Activated CD4-positive, alpha-beta memory T cell treated with anti-CD3 and anti-CD28 coated beads for 36 hours (primary cell): ENCODE measurements at regions not wholly inside any gene's neighbourhood (a gene's known extent, or its start where the extent isn't known, plus 50 kb on each side); places are given as distances from the start of the nearest gene placed in this dataset.

Experiments
- CTCF ChIA-PET: fragments of 350-600 bp; sonication (Branson Sonifier 250); formaldehyde crosslinking; loops from one replicate; lab custom pipeline; 2021; ENCODE audit warnings: antibody characterized with exemption, inconsistent platforms; lab: Charles Lee
- POLR2A ChIA-PET: fragments of 350-600 bp; sonication (Branson Sonifier 250); formaldehyde crosslinking; loops from one replicate; lab custom pipeline; 2021; ENCODE audit warnings: antibody characterized with exemption; lab: Charles Lee
- DNase-seq: peaks from one replicate; pipeline ENCODE4 v3.0.0-alpha.2; 2020
- H3K27ac Mint-ChIP-seq: one replicate; pipeline ENCODE4 v1.8.0; 2021; ENCODE audit warnings: mixed read lengths
- H3K27me3 Mint-ChIP-seq: one replicate; pipeline ENCODE4 v1.8.0; 2021; ENCODE audit warnings: mixed read lengths
- H3K36me3 Mint-ChIP-seq: one replicate; pipeline ENCODE4 v1.8.0; 2021; ENCODE audit warnings: mixed read lengths
- H3K4me1 Mint-ChIP-seq: one replicate; pipeline ENCODE4 v1.8.0; 2021; ENCODE audit warnings: low read depth, mixed read lengths
- H3K4me3 Mint-ChIP-seq: one replicate; pipeline ENCODE4 v1.8.0; 2021; ENCODE audit warnings: mild to moderate bottlenecking, mixed read lengths
- H3K9me3 Mint-ChIP-seq: one replicate; pipeline ENCODE4 v1.8.0; 2021; ENCODE audit warnings: mixed read lengths
- intact Hi-C: fragments of 100-400 bp; cut with micrococcal nuclease; formaldehyde crosslinking; loops from one replicate; pipeline ENCODE4 v1.15.1; 2023

DNA sequence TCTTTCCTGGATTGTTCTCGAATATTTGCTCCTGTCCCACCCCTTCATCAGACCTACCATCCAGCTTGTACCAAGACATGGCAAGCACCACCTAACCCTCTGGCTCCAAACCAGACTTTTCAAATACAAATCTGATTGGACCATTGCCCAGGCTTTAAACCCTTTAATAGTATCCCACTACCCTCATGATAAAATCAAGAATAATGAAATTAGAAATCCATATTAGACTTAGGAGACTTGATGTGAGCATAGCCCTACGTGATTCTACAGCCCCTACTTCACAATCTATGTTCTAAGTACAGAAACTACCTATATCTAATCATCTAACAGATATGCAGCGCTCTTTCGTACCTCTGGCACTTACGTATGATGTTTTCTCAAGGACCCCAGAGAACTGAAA is 375.2 kb upstream of the CPEB2 start:
- CTCF ChIA-PET: no interaction called here
- H3K36me3 Mint-ChIP-seq: no peaks in the 10 kb centered on the region
- POLR2A ChIA-PET: no interaction called here
- H3K4me1 Mint-ChIP-seq: no peaks in the 10 kb centered on the region
- intact Hi-C loops: no loop called here
- no peak overlapping the region for H3K27ac Mint-ChIP-seq
- H3K4me3 Mint-ChIP-seq: no peak overlapping the region
- no peak for DNase-seq
- H3K9me3 Mint-ChIP-seq: peaks cover 4% of the 10 kb centered on the region
- no peaks in the 10 kb centered on the region for H3K27me3 Mint-ChIP-seq

DNA sequence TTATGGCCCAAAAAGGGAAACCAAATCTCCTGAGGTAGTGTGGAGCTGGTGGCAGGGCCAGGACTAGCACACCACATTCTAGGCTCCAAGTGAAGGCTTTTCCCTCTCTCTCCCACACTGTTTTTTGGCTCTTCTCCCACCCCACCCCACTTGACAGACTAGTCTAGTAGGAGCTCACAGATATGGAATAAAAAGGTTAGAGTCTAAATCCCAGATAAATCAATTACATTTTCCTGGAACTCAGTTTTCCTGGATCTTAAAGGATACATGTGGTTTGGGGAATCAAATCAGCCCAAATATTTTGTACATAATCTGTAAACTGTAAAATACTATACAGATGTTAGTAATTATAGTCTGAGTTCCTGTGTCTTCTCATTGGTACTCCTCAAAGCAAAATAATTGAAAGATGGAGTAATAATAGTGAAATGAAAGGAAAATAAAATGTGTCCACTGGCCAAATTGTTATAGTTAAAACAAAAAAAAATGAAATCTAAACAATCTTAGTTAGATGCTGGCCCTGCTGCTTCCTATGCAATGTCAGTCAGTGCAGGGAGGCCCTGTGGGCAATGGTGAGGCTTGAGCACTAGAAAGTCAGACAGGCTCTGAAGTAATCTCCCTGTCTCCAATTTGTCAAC is 370.4 kb upstream of the CPEB2 start:
- DNase-seq: no peak
- POLR2A ChIA-PET: no interaction called here

DNA sequence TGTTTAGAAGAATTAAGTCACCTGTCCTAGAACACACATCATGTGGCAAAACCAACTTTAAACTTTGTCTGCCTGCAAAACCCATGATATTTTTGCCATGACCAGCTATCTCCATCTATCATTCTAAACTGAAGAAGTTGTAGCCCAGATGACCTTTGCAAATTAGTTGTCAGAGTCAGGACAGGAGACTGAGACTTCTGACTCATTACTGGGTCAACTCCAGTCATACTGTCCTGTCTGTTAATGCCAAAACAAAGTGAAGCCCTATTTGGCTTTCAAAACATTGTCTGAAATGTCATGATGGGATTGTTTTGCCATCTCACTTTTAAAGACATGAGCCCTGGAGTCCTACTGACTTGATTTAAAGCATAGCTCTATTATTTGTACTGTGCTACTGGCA is 365.7 kb upstream of the CPEB2 start:
- CTCF ChIA-PET: no interaction called here
- Mint-ChIP-seq H3K4me1 (no peaks in the 10 kb centered on the region), H3K36me3 (no peaks in the 10 kb centered on the region), H3K9me3 (peaks cover 3% of the 10 kb centered on the region), H3K27me3 (peaks cover 2% of the 10 kb centered on the region), H3K4me3 (no peak overlapping the region), H3K27ac (no peak overlapping the region)
- DNase-seq: no peak
- POLR2A ChIA-PET: no interaction called here
- intact Hi-C loops: no loop called here

More for the DNA sequence above, 370.4 kb upstream of the CPEB2 start:
- H3K27ac Mint-ChIP-seq: no peak overlapping the region
- no peaks in the 10 kb centered on the region for H3K4me1 Mint-ChIP-seq
- H3K36me3 Mint-ChIP-seq: no peaks in the 10 kb centered on the region
- no peak overlapping the region for H3K4me3 Mint-ChIP-seq
- intact Hi-C loops: no loop called here
- peaks cover 3% of the 10 kb centered on the region for H3K9me3 Mint-ChIP-seq
- no peaks in the 10 kb centered on the region for H3K27me3 Mint-ChIP-seq
- CTCF ChIA-PET: no interaction called here

DNA sequence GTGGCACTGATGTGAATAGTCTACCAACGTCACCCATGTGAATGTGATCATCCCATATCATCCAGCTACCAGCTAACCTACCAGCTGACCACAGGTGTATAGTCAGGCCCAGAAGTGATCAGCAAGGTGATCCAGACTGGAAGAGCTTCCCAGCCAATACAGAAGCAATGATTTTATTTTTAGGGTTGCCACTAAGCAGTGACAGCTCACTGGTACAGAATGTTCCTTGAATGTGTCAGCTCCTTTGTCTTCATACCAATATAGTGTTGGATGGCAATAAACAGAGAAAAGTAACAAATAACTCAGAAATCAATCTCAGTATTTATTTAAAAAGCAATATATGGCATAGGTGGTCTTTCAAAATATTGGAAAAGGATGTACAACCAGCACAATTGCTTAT is 361.8 kb upstream of the CPEB2 start:
- Mint-ChIP-seq H3K27me3 (peaks cover 2% of the 10 kb centered on the region), H3K4me3 (no peak overlapping the region), H3K36me3 (no peaks in the 10 kb centered on the region), H3K9me3 (no peaks in the 10 kb centered on the region), H3K4me1 (no peaks in the 10 kb centered on the region), H3K27ac (no peak overlapping the region)
- DNase-seq: no peak
- CTCF ChIA-PET: no interaction called here
- POLR2A ChIA-PET: no interaction called here
- intact Hi-C loops: no loop called here

DNA sequence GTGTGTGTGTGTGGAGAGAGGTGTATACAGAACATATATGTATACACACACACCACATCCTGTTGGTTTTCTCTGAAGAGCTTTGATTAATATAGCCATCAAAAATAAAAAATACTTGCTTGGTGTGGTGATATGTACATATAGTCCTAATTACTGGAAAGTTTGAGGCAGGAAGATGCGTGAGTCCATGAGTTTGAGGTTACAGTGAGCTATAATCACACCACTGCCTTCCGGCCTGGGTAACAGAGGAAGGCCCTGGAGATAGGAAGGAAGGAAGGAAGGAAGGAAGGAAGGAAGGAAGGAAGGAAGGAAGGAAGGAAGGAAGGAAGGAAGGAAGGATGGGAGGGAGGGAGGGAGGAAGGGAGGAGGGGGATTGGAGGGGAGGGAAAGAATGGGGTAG is 360.4 kb upstream of the CPEB2 start:
- ChIA-PET POLR2A (no interaction called here), CTCF (no interaction called here)
- Mint-ChIP-seq H3K27ac (no peak overlapping the region), H3K4me3 (no peak overlapping the region), H3K36me3 (no peaks in the 10 kb centered on the region), H3K27me3 (peaks cover 2% of the 10 kb centered on the region), H3K4me1 (no peaks in the 10 kb centered on the region), H3K9me3 (no peaks in the 10 kb centered on the region)
- intact Hi-C loops: no loop called here
- no peak for DNase-seq

DNA sequence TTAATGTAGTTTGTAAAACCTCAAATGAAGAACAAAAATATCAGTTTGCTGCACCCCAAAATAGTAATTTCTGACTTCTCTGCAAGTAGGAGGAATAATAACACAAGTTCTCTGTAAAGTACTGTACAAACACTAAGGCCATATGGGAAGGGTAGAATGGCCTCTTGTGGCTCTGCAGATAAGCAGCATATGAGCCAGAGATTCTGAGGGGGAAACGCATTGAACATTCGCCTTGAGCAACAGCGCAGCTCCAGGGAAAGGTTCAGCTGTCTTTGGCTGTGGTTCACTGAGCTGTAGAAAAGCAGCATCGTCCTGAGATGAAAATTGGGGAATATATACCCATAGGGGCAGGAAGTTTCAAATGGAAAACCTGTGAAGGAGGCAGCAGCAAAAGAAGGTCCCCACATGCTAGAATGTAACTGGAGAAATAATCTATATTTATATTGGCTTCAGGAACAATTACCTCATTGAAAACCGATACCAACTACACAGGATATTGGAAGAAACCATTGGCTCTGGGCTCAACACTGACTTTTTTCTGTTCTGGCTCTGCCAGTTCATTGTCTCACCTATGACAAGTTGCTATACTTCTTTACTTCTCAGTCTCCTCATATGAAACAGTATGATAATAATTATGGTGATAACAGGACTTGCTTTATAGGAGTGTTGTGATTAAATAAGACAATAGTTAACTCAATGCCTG is 357.6 kb upstream of the CPEB2 start:
- Mint-ChIP-seq H3K27me3 (peaks cover 2% of the 10 kb centered on the region), H3K36me3 (no peaks in the 10 kb centered on the region), H3K4me1 (no peaks in the 10 kb centered on the region), H3K9me3 (no peaks in the 10 kb centered on the region), H3K27ac (no peak overlapping the region), H3K4me3 (no peak overlapping the region)
- CTCF ChIA-PET: no interaction called here
- DNase-seq: no peak
- intact Hi-C loops: no loop called here
- POLR2A ChIA-PET: no interaction called here

DNA sequence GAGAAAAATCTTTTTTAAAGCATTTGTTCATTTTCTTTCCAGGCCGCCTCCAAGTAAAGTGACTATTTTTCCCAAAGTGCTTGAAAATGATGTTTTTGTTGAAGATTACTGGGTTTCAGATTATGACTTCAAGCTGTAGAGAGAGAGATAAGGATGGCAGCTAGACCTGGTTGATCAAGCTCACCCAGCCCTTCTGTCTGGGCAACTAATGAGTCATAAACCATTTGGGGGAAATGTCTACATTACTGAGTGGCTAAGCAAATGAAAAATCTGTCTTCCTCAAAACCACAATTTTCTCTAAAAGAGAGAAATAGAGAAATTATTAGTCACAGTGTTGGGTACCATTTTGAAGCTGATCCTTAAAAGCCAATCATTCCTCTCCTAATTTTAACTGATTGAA is 355.4 kb upstream of the CPEB2 start:
- ChIA-PET POLR2A (interaction anchor here (0.6 kb wide), 1 partner anchor 13 kb away, joined by 4 read pairs; no protein-coding TSS in a partner anchor), CTCF (no interaction called here)
- Mint-ChIP-seq H3K27me3 (peaks cover 1% of the 10 kb centered on the region), H3K4me3 (no peak overlapping the region), H3K36me3 (no peaks in the 10 kb centered on the region), H3K27ac (no peak overlapping the region), H3K9me3 (no peaks in the 10 kb centered on the region), H3K4me1 (no peaks in the 10 kb centered on the region)
- no peak for DNase-seq
- intact Hi-C loops: no loop called here

DNA sequence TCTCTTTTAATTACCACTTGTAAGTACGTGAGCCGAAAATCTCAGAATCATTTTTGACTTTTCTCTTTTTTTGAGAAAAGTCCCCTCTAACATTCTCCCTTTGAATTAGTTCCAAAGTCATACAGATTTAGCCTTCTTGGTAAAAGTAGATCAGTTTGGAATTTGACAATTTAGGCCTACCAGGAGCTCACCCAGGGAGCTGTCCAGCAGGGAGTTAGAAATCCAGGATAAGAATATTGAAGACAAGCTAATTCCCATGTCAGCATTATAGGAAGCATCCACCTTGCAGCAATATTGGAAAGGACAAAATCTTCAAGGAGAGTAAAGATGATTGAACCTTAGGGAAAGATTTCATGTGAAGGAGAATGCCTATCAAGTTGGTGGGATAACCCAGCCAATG is 352.2 kb upstream of the CPEB2 start:
- no peak overlapping the region for H3K4me3 Mint-ChIP-seq
- no peak overlapping the region for H3K27ac Mint-ChIP-seq
- POLR2A ChIA-PET: no interaction called here
- CTCF ChIA-PET: no interaction called here
- DNase-seq: no peak
- intact Hi-C loops: no loop called here
- H3K36me3 Mint-ChIP-seq: no peaks in the 10 kb centered on the region
- no peaks in the 10 kb centered on the region for H3K4me1 Mint-ChIP-seq
- H3K9me3 Mint-ChIP-seq: peaks cover 3% of the 10 kb centered on the region
- peaks cover 2% of the 10 kb centered on the region for H3K27me3 Mint-ChIP-seq

DNA sequence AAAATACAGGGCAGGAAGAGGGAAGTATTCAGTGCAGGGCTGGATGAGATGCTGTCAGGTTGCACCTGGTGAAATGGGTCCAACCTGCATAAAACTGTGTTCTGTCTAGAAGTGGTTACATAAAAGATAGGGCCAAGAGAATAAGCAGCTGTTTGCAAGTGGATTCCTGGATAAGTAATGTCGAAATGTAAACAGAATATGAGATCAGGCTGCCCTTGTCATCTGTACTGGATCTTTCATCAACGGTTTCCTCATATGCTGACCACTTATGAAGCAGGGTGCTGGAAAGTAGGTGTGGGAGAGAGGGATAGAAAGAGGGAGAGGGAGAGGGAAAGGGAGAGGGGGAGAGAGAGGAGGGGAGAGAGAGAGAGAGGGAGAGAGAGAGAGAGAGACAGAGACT is 349.8 kb upstream of the CPEB2 start:
- CTCF ChIA-PET: no interaction called here
- H3K4me1 Mint-ChIP-seq: no peaks in the 10 kb centered on the region

DNA sequence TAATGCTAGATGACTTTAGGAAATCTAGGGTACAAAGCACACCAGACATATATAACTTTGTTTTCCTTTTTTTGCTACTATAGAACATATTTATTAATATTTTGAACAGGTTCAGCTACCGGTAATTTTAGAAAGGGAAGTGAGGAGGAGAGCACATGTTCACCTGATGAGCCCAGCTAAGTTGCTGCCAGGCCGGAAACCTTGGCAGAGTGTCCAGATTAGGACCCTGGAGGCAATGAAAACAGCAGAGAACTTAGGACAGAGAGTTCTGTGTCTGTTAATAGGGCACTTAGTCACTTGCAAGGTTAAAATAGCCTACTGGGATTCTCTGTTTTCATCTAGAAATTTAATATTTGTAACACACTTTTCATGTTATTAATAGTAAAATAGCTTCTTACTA is 348.9 kb upstream of the CPEB2 start:
- Mint-ChIP-seq H3K36me3 (no peaks in the 10 kb centered on the region), H3K27me3 (peaks cover 2% of the 10 kb centered on the region), H3K4me3 (no peak overlapping the region), H3K9me3 (peaks cover 3% of the 10 kb centered on the region), H3K27ac (no peak overlapping the region), H3K4me1 (no peaks in the 10 kb centered on the region)
- DNase-seq: no peak
- intact Hi-C loops: no loop called here
- ChIA-PET CTCF (no interaction called here), POLR2A (no interaction called here)

More for the DNA sequence above, 349.8 kb upstream of the CPEB2 start:
- H3K4me3 Mint-ChIP-seq: no peak overlapping the region
- intact Hi-C loops: no loop called here
- POLR2A ChIA-PET: no interaction called here
- H3K36me3 Mint-ChIP-seq: no peaks in the 10 kb centered on the region
- H3K9me3 Mint-ChIP-seq: peaks cover 3% of the 10 kb centered on the region
- no peak for DNase-seq
- H3K27me3 Mint-ChIP-seq: peaks cover 2% of the 10 kb centered on the region
- no peak overlapping the region for H3K27ac Mint-ChIP-seq

DNA sequence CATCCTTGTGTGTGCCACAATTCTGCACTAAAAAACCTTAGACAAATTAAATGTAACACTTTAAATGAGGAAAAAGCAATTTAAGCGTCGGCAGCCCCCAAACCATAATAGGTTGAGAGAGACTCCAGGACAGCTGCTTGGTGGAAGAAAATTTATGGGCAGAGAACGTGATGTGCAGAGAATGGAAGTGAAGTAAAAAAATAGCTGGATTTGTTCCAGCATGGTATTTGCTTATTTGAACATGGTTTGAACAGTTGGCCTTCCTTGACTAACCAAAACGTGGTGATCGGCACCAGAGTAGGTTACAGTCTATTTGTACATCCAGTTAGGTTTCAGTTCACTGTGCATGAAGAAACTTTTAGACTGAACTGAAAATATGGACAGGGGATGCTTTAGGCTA is 343.0 kb upstream of the CPEB2 start:
- Mint-ChIP-seq H3K4me1 (no peaks in the 10 kb centered on the region), H3K27ac (no peak overlapping the region), H3K36me3 (no peaks in the 10 kb centered on the region), H3K27me3 (no peaks in the 10 kb centered on the region), H3K4me3 (no peak overlapping the region), H3K9me3 (peaks cover 1% of the 10 kb centered on the region)
- no peak for DNase-seq
- ChIA-PET POLR2A (no interaction called here), CTCF (no interaction called here)
- intact Hi-C loops: no loop called here

DNA sequence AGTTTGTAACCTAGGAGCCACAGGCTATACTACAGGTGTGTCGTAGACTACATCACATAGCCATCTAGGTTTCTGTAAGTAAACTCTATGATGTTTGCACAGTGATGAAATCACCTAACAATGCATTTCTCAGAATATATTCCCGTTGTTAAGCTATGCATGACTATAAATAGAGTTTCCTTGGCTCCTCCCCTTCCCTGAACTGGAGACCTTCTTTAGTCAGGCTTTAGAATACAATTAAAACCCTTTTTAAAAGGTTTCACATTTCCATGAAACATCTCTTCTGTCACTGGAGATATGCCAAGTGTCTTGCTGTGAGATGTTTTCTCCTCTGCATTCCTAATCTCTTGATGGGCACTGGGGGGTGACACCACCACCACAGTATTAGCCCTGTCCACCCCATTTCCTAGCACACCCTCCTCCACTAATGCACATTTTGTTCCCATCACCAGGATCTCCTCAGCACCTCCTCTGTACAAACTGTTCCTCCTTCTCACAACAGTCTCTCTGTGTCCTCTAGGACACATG is 334.6 kb upstream of the CPEB2 start:
- Mint-ChIP-seq H3K4me1 (no peaks in the 10 kb centered on the region), H3K27ac (no peak overlapping the region), H3K27me3 (peaks cover 2% of the 10 kb centered on the region), H3K36me3 (peaks cover 2% of the 10 kb centered on the region), H3K4me3 (no peak overlapping the region), H3K9me3 (peaks cover 6% of the 10 kb centered on the region)
- ChIA-PET CTCF (no interaction called here), POLR2A (no interaction called here)
- DNase-seq: no peak
- intact Hi-C loops: no loop called here

DNA sequence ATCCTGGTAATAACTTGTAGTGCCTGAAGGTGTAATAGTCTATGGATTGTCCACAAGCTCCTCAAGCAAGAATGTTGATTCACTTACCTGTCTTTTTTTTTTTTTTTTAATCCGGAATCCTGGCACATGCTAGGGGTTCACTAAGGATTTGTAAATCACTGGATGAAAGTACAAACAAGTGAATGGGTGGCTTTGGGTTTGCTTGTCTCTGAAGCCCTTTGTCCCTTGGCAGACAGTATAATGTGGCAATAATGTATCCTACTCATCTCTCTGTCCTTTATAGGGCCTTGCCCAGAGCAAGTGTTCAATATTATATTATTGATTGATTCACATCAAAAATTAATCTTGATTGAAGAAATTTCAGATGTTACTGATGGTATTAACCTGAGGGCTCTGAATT is 334.0 kb upstream of the CPEB2 start:
- ChIA-PET CTCF (no interaction called here), POLR2A (no interaction called here)
- Mint-ChIP-seq H3K36me3 (peaks cover 2% of the 10 kb centered on the region), H3K4me1 (no peaks in the 10 kb centered on the region), H3K9me3 (peaks cover 6% of the 10 kb centered on the region), H3K27me3 (peaks cover 2% of the 10 kb centered on the region), H3K4me3 (no peak overlapping the region), H3K27ac (no peak overlapping the region)
- intact Hi-C loops: no loop called here
- DNase-seq: no peak
